Kidney epithelial cell (primary cell): ENCODE measurements at regions not wholly inside any gene's neighbourhood (a gene's known extent, or its start where the extent isn't known, plus 50 kb on each side); places are given as distances from the start of the nearest gene placed in this dataset.

Source experiments
- DNase-seq: peaks from one replicate; pipeline ENCODE4 v3.0.0-alpha.2; 2010; ENCODE audit warnings: low read depth
- H3K27me3 ChIP-seq: 2 replicates; pipeline ENCODE4 v1.6.0; 2011; ENCODE audit warnings: low read length; ENCODE audit not compliant: control insufficient read depth, insufficient read depth
- H3K36me3 ChIP-seq: 2 replicates; pipeline ENCODE4 v1.5.1; 2011; ENCODE audit warnings: low read length; ENCODE audit not compliant: control insufficient read depth, insufficient read depth
- H3K4me3 ChIP-seq: 2 replicates; pipeline ENCODE4 v1.5.1; 2011; ENCODE audit warnings: low read depth, mild to moderate bottlenecking, control low read depth, low read length
- CTCF ChIP-seq: IDR thresholded peaks from 2 replicates; pipeline ENCODE4 v1.5.1; 2011; ENCODE audit warnings: mild to moderate bottlenecking, moderate library complexity, low read length, control low read depth, inconsistent platforms; ENCODE audit not compliant: insufficient read depth, poor library complexity, severe bottlenecking

- no peaks in the 10 kb centered on the region for H3K27me3 ChIP-seq
- DNase-seq, result no peak
- H3K36me3 ChIP-seq, result no peaks in the 10 kb centered on the region
- TF ChIP-seq CTCF, result no peak
- no peak overlapping the region for H3K4me3 ChIP-seq
Observed at GRCh38 chr6:153702671-153703070, 336.4 kb upstream of the OPRM1 start.

DNA sequence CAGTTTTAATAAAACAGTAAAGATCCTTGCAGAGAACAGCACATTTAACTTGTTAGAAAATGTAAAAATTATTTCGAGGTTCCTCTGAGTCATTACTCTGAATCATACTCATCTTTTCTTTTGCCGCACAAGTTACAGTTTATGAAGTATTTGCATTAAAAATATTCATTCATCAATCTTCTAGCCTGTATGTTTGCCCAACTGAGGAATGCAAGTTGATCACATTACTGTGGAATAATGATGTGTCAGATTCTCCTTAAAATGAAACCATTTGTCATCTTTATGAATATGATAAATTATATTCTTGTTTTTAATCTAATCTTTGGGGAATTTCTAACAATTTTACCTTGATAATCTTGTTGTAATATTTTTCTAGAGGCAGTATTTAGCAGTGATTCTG, 340.4 kb upstream of the OPRM1 start:
- Histone ChIP-seq H3K27me3 (no peaks in the 10 kb centered on the region), H3K4me3 (no peak overlapping the region), H3K36me3 (no peaks in the 10 kb centered on the region)
- no peak for DNase-seq
- no peak for TF ChIP-seq CTCF

DNA sequence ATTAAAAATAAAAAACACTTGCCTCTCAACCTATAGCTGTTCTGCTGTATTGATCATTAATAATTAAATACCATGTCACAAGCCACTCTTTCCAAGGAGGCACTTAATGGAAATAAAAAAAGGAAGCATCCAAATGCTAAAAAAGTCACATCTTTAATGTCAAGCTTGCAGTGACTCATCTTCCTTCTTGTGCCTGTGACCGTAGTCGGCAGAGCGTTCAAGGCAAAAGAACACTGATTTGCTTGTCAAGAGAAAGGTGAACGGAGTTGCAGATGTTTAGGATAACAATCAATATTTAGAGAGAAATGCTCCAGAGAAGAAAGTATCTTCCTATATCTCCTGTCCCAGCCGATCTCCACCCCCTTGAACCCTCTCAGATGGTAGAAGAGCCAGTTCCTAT, 341.0 kb upstream of the OPRM1 start:
- no peaks in the 10 kb centered on the region for H3K36me3 ChIP-seq
- no peak for TF ChIP-seq CTCF
- no peaks in the 10 kb centered on the region for H3K27me3 ChIP-seq
- DNase-seq, result no peak
- no peak overlapping the region for H3K4me3 ChIP-seq

- Histone ChIP-seq H3K36me3 (no peaks in the 10 kb centered on the region), H3K4me3 (no peak overlapping the region), H3K27me3 (no peaks in the 10 kb centered on the region)
- DNase-seq, result no peak
- TF ChIP-seq CTCF, result no peak
Observed at GRCh38 chr6:153677522-153677921, 361.5 kb upstream of the OPRM1 start.

GRCh38 chr6:153673750-153674149, 365.3 kb upstream of the OPRM1 start:
- no peak for TF ChIP-seq CTCF
- Histone ChIP-seq H3K36me3 (no peaks in the 10 kb centered on the region), H3K27me3 (no peaks in the 10 kb centered on the region), H3K4me3 (no peak overlapping the region)
- no peak for DNase-seq

DNA sequence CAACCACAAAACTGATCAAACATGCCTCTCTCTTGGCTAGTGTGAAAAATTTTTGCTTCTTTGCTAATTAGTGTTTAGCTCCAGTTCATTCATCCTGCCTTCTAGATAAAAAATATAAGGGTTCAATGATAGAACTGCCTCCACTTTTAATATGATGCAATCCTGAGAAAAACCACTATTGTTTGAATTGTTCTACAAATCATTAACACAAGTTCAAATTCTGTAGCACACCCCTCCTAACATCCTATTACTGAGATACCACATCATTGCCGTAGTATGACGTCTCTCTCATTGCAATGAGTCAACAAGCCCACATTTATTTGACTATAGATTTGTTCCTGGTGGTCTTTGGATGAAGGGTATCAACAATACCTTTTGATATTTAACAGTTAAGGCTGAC, 365.8 kb upstream of the OPRM1 start:
- H3K4me3 ChIP-seq, result no peak overlapping the region
- H3K36me3 ChIP-seq, result no peaks in the 10 kb centered on the region
- no peaks in the 10 kb centered on the region for H3K27me3 ChIP-seq
- TF ChIP-seq CTCF, result no peak
- peak; percentile 28 for DNase-seq
